ENCODE measurements at regions not wholly inside any gene's neighbourhood (a gene's known extent, or its start where the extent isn't known, plus 50 kb on each side); places are given as distances from the start of the nearest gene placed in this dataset.

- TF ChIP-seq, protein P1, sequence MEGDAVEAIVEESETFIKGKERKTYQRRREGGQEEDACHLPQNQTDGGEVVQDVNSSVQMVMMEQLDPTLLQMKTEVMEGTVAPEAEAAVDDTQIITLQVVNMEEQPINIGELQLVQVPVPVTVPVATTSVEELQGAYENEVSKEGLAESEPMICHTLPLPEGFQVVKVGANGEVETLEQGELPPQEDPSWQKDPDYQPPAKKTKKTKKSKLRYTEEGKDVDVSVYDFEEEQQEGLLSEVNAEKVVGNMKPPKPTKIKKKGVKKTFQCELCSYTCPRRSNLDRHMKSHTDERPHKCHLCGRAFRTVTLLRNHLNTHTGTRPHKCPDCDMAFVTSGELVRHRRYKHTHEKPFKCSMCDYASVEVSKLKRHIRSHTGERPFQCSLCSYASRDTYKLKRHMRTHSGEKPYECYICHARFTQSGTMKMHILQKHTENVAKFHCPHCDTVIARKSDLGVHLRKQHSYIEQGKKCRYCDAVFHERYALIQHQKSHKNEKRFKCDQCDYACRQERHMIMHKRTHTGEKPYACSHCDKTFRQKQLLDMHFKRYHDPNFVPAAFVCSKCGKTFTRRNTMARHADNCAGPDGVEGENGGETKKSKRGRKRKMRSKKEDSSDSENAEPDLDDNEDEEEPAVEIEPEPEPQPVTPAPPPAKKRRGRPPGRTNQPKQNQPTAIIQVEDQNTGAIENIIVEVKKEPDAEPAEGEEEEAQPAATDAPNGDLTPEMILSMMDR (conservative IDR thresholded peaks at IDR 0.05; ENCODE audit: low read depth, low read length) = no peak
- TF ChIP-seq EZH2 (IDR thresholded peaks at IDR 0.05; ENCODE audit: low read length, unreplicated experiment) (no peak), EZH2phosphoT487 (IDR thresholded peaks at IDR 0.05; ENCODE audit: borderline replicate concordance, low read length) (no peak)
Observed at GRCh38 chr13:72121466-72121865, 254.5 kb upstream of the DACH1 start.
